Activated T-cell treated with anti-CD3 and anti-CD28 coated beads, Interleukin-2, amount 50 U/mL, for 4 hours (primary cell): ENCODE measurements at regions not wholly inside any gene's neighbourhood (a gene's known extent, or its start where the extent isn't known, plus 50 kb on each side); places are given as distances from the start of the nearest gene placed in this dataset.

Source experiments
- ATAC-seq, 2 donors: fragments of 200-7000 bp; cut with Tn5 transposase; one replicate each; pipeline ENCODE4 v1.10.0; 2021
- DNase-seq: peaks from one replicate; pipeline ENCODE4 v3.0.0-alpha.2; 2020
- H3K27me3 Mint-ChIP-seq: one replicate; pipeline ENCODE4 v1.8.0; 2021; ENCODE audit warnings: low read depth, mixed read lengths
- H3K36me3 Mint-ChIP-seq: one replicate; pipeline ENCODE4 v1.8.0; 2022; ENCODE audit warnings: mixed read lengths; ENCODE audit not compliant: insufficient read depth
- H3K4me1 Mint-ChIP-seq: one replicate; pipeline ENCODE4 v1.8.0; 2021; ENCODE audit warnings: low read depth, mixed read lengths
- H3K4me3 Mint-ChIP-seq: one replicate; pipeline ENCODE4 v1.8.0; 2021; ENCODE audit warnings: mild to moderate bottlenecking, moderate library complexity, mixed read lengths
- H3K9me3 Mint-ChIP-seq: one replicate; pipeline ENCODE4 v1.8.0; 2021; ENCODE audit warnings: mixed read lengths

DNA sequence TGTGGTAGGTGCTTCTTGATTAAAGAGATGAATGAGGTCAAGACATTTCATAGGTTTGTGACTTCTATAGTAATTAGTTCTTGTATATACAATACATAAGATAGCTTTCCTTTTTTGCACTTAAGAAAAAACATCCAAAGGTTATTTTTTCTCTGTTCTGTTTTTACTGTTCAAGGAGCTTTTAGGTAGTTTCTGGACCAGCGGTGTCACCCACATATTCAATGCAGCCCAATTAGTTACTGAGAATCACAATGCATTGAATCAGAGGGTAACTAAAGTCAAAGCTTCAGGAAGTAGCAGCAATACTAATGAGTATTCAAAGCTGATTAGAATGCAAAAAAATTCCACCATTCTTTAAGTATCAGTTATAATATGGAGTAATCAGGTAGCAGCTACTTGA, 211.6 kb downstream of the SH2D1A start:
- Mint-ChIP-seq H3K4me1 (no peaks in the 10 kb centered on the region), H3K9me3 (no peaks in the 10 kb centered on the region), H3K36me3 (no peaks in the 10 kb centered on the region), H3K27me3 (no peaks in the 10 kb centered on the region), H3K4me3 (no peak overlapping the region)
- DNase-seq: no peak
- ATAC-seq: no peak

GRCh38 chrX:124573468-124573867, 227.1 kb downstream of the SH2D1A start:
- Mint-ChIP-seq H3K4me1 (no peaks in the 10 kb centered on the region), H3K27me3 (no peaks in the 10 kb centered on the region), H3K9me3 (no peaks in the 10 kb centered on the region), H3K4me3 (no peak overlapping the region), H3K36me3 (no peaks in the 10 kb centered on the region)
- DNase-seq (no peak), ATAC-seq (no peak)

- no peak overlapping the region for H3K4me3 Mint-ChIP-seq
- ATAC-seq: no peak
- no peaks in the 10 kb centered on the region for H3K36me3 Mint-ChIP-seq
- DNase-seq: no peak
- no peaks in the 10 kb centered on the region for H3K4me1 Mint-ChIP-seq
- H3K27me3 Mint-ChIP-seq: no peaks in the 10 kb centered on the region
- peaks cover 10% of the 10 kb centered on the region for H3K9me3 Mint-ChIP-seq
Measured at GRCh38 chrX:124592744-124593143, 246.4 kb downstream of the SH2D1A start.

- DNase-seq: no peak
- no peaks in the 10 kb centered on the region for H3K27me3 Mint-ChIP-seq
- H3K4me3 Mint-ChIP-seq: no peak overlapping the region
- no peak for ATAC-seq
- no peaks in the 10 kb centered on the region for H3K4me1 Mint-ChIP-seq
- H3K9me3 Mint-ChIP-seq: peaks cover 8% of the 10 kb centered on the region
- no peaks in the 10 kb centered on the region for H3K36me3 Mint-ChIP-seq
Measured at GRCh38 chrX:124594017-124594651, 247.8 kb downstream of the SH2D1A start.

DNA sequence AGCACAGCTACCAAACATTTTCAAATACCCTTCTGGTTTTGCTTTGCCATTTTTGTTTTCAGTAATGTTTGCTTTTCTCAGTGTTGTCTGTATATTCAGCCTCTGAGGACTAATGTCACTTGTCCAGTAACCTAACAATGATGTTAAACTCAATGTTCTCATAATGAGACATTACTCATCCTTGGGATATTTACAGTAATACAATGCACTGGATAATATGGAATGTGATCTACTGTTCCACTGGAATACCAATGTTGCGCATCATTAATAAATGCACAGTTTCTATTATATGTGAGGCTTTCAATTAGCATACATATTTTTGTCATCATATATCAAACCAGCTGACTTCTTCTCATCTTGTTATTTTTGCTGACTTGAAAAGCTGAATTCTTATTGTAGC, 259.1 kb downstream of the SH2D1A start:
- H3K4me3 Mint-ChIP-seq: no peak overlapping the region
- H3K4me1 Mint-ChIP-seq: no peaks in the 10 kb centered on the region
- no peaks in the 10 kb centered on the region for H3K36me3 Mint-ChIP-seq
- ATAC-seq (no peak), DNase-seq (no peak)
- H3K27me3 Mint-ChIP-seq: no peaks in the 10 kb centered on the region
- H3K9me3 Mint-ChIP-seq: no peaks in the 10 kb centered on the region

DNA sequence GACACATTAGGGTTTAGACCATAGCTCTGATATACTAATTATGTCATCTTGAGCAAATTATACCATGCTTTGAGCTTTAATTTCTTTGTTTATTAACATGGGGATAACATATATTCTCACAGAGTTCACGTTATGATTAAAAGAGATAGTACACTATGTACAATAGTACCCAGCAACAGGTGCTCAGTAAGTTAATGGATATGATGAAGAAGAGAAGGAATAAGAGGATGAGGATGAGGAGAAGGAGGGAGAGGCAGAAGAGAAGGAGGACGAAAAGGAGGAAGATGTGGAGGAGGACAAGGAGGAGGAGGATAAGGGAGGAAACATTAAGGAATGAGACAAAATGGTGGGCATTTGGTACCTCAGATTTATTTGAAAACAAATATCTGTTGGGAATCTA, 260.4 kb downstream of the SH2D1A start:
- Mint-ChIP-seq H3K27me3 (no peaks in the 10 kb centered on the region), H3K36me3 (no peaks in the 10 kb centered on the region), H3K4me1 (no peaks in the 10 kb centered on the region), H3K4me3 (no peak overlapping the region), H3K9me3 (no peaks in the 10 kb centered on the region)
- no peak for ATAC-seq
- no peak for DNase-seq

GRCh38 chrX:124619710-124620109, 273.3 kb downstream of the SH2D1A start:
- Mint-ChIP-seq H3K27me3 (no peaks in the 10 kb centered on the region), H3K4me3 (no peak overlapping the region), H3K4me1 (no peaks in the 10 kb centered on the region), H3K36me3 (no peaks in the 10 kb centered on the region), H3K9me3 (no peaks in the 10 kb centered on the region)
- DNase-seq (no peak), ATAC-seq (no peak)

GRCh38 chrX:124634363-124634762, 288.0 kb downstream of the SH2D1A start:
- no peak for ATAC-seq
- no peaks in the 10 kb centered on the region for H3K4me1 Mint-ChIP-seq
- H3K4me3 Mint-ChIP-seq: no peak overlapping the region
- no peaks in the 10 kb centered on the region for H3K9me3 Mint-ChIP-seq
- no peaks in the 10 kb centered on the region for H3K27me3 Mint-ChIP-seq
- H3K36me3 Mint-ChIP-seq: no peaks in the 10 kb centered on the region
- no peak for DNase-seq

- H3K36me3 Mint-ChIP-seq: no peaks in the 10 kb centered on the region
- H3K4me1 Mint-ChIP-seq: no peaks in the 10 kb centered on the region
- H3K27me3 Mint-ChIP-seq: no peaks in the 10 kb centered on the region
- DNase-seq: no peak
- ATAC-seq: no peak
- H3K9me3 Mint-ChIP-seq: no peaks in the 10 kb centered on the region
- H3K4me3 Mint-ChIP-seq: no peak overlapping the region
Measured at GRCh38 chrX:124641737-124642491, 295.6 kb downstream of the SH2D1A start.

DNA sequence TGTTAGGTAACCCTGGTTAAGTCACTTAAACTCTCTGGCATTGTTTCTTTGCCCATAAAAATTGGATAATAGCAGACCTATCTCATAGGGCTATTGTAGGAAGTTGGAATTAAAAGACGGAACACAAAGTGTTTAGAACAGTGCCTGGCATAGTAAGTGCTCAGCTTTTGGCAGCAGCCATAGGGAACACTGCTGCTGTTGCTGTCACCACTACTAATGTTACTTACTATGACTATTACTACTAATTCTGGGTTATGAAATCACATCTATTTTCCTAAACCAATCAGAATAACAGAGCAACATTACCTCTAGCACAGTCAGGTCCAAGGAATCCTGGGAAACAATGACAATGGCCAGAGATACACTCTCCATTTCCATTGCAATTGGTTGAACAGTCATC, 300.0 kb downstream of the SH2D1A start:
- no peaks in the 10 kb centered on the region for H3K4me1 Mint-ChIP-seq
- no peak overlapping the region for H3K4me3 Mint-ChIP-seq
- H3K9me3 Mint-ChIP-seq: no peaks in the 10 kb centered on the region
- DNase-seq (no peak), ATAC-seq (no peak)
- no peaks in the 10 kb centered on the region for H3K36me3 Mint-ChIP-seq
- H3K27me3 Mint-ChIP-seq: no peaks in the 10 kb centered on the region

DNA sequence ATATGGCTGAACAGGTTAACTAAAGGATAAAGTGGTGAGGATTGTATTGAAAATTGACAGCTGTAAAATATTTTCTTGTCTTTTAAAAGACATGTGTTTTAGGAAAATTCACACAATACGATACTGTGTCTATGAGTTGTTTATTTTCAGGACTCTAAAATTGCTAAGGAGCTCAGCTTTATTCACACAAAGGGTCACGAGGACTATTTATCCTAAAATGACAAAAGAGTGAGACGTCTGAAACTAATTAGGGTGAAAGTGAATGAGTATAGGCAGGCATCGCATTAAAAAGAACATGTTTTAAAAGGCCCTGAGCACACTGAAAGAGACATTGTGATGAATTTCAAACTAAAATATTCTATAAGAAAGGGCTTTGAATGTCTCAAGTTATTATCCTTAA, 304.7 kb downstream of the SH2D1A start:
- H3K9me3 Mint-ChIP-seq: no peaks in the 10 kb centered on the region
- no peak overlapping the region for H3K4me3 Mint-ChIP-seq
- DNase-seq (no peak), ATAC-seq (no peak)
- no peaks in the 10 kb centered on the region for H3K36me3 Mint-ChIP-seq
- H3K4me1 Mint-ChIP-seq: no peaks in the 10 kb centered on the region
- no peaks in the 10 kb centered on the region for H3K27me3 Mint-ChIP-seq

DNA sequence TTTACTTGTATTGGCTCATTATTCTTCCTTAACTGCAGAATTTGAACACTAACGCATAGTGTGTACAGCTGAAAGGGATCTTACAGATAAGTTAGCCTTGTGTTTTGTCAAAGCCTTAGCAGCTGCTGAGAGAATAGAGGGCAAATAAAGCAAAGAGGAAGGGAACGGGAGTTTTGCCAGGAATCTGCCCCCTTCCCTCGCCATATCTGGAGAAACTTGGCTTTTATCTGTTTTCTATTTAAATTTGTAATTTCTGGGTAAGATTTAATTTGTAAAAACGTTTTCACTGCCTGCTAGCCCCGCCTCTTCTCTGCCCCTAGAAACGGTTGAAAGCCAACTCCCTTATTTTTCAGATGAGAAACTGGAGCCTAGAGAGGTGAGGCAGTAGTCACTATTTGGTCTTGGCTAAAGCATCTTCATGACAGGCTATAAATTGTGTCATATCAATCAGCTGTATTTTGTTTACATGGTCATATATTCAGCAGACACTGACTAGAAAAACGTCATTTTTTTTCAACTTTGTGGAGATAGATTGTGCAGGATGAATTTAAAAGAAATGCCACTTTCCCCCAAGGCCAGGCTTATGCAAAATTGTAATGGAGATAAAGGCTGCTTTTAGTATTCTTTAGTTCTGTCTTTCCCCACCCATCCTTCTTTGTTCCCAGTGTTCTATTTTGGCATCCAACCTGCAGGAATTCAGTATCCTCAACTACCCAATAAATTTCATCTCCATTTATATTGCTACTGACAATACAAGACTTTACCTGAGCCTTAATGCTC, 319.4 kb downstream of the SH2D1A start:
- Mint-ChIP-seq H3K4me1 (peaks cover 5% of the 10 kb centered on the region), H3K4me3 (no peak overlapping the region), H3K9me3 (no peaks in the 10 kb centered on the region), H3K36me3 (no peaks in the 10 kb centered on the region), H3K27me3 (no peaks in the 10 kb centered on the region)
- DNase-seq: no peak
- no peak for ATAC-seq

DNA sequence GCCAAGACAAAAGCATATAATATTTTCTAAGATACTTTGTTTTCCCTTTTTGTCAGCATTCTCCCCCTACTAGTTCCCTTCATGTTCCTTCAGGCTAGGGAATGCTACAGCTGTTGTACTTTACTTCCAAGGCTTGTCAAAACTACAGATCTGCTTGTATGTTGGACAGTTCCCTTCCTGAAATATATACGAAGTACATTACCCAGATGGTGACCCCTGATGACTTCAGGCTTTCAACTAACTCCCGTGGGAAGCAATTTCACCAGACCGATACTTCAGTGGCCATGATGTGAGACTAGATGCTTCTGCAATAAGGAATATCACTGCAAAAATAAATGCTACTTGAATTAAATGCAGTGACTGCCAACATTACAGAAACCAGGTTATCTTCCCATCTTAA, 332.8 kb downstream of the SH2D1A start:
- Mint-ChIP-seq H3K4me1 (no peaks in the 10 kb centered on the region), H3K36me3 (no peaks in the 10 kb centered on the region), H3K9me3 (no peaks in the 10 kb centered on the region), H3K27me3 (no peaks in the 10 kb centered on the region), H3K4me3 (no peak overlapping the region)
- DNase-seq: no peak
- no peak for ATAC-seq

- H3K4me3 Mint-ChIP-seq: no peak overlapping the region
- no peaks in the 10 kb centered on the region for H3K36me3 Mint-ChIP-seq
- no peak for ATAC-seq
- H3K27me3 Mint-ChIP-seq: no peaks in the 10 kb centered on the region
- H3K9me3 Mint-ChIP-seq: peaks cover 5% of the 10 kb centered on the region
- DNase-seq: no peak
- no peaks in the 10 kb centered on the region for H3K4me1 Mint-ChIP-seq
Measured at GRCh38 chrX:124680287-124680686, 333.9 kb downstream of the SH2D1A start.

GRCh38 chrX:124690495-124690894, 344.1 kb downstream of the SH2D1A start:
- no peaks in the 10 kb centered on the region for H3K4me1 Mint-ChIP-seq
- no peaks in the 10 kb centered on the region for H3K9me3 Mint-ChIP-seq
- H3K27me3 Mint-ChIP-seq: no peaks in the 10 kb centered on the region
- no peak overlapping the region for H3K4me3 Mint-ChIP-seq
- ATAC-seq (no peak), DNase-seq (no peak)
- no peaks in the 10 kb centered on the region for H3K36me3 Mint-ChIP-seq
